IMR-90 (cell line): ENCODE measurements at regions not wholly inside any gene's neighbourhood (a gene's known extent, or its start where the extent isn't known, plus 50 kb on each side); places are given as distances from the start of the nearest gene placed in this dataset.

Experiments
- ATAC-seq: fragments of 200-7000 bp; cut with Tn5 transposase; 2 replicates; pipeline ENCODE4 v1.9.1; 2020; ENCODE audit warnings: low read depth, mild to moderate bottlenecking, moderate library complexity
- BruUV-seq: library from RNA; stranded (reverse); fragments of 400-500 nt; replicated peaks from 2 replicates; lab custom pipeline; 2021; lab: Mats Ljungman, UMichigan
- CTCF ChIA-PET: fragments of 300-600 bp; formaldehyde crosslinking; extraction: SDS; loops from one replicate; lab custom pipeline; 2021; ENCODE audit warnings: antibody characterized with exemption; lab: Yijun Ruan, JAX
- POLR2A ChIA-PET: fragments of 300-600 bp; sonication (Branson Sonifier 250); formaldehyde crosslinking; loops from one replicate; lab custom pipeline; 2022; ENCODE audit warnings: antibody characterized with exemption; ENCODE audit not compliant: unreplicated experiment; lab: Charles Lee
- DNase-seq: peaks from one replicate; pipeline ENCODE4 v3.0.0; 2013
- H2AFZ ChIP-seq: replicated peaks from 2 replicates; pipeline ENCODE3; 2013; ENCODE audit warnings: low read length, mild to moderate bottlenecking; ENCODE audit not compliant: poor library complexity
- H2AK5ac ChIP-seq: 2 replicates; pipeline ENCODE4 v1.6.1; 2013; ENCODE audit warnings: low read depth, low read length, inconsistent platforms
- H2AK9ac ChIP-seq: replicated peaks from 2 replicates; pipeline ENCODE3; 2013; ENCODE audit warnings: mild to moderate bottlenecking, low read depth, low read length, moderate library complexity; ENCODE audit not compliant: poor library complexity
- H2BK120ac ChIP-seq: 2 replicates; pipeline ENCODE4 v1.6.1; 2013; ENCODE audit warnings: low read depth, low read length, inconsistent platforms
- H2BK15ac ChIP-seq: 3 replicates; pipeline ENCODE4 v1.6.1; 2013; ENCODE audit warnings: low read depth, low read length, inconsistent platforms
- H2BK20ac ChIP-seq: 2 replicates; pipeline ENCODE4 v1.6.1; 2013; ENCODE audit warnings: low read depth, mild to moderate bottlenecking, inconsistent platforms, low read length, moderate library complexity
- H2BK5ac ChIP-seq: 2 replicates; pipeline ENCODE4 v1.6.1; 2013; ENCODE audit warnings: mild to moderate bottlenecking, low read depth, low read length, inconsistent platforms; ENCODE audit not compliant: poor library complexity, severe bottlenecking
- H3K14ac ChIP-seq: replicated peaks from 2 replicates; pipeline ENCODE4 v1.6.1; 2013; ENCODE audit warnings: low read depth, low read length, inconsistent platforms
- H3K18ac ChIP-seq: 2 replicates; pipeline ENCODE4 v1.6.1; 2013; ENCODE audit warnings: low read depth, low read length, control low read depth
- H3K23ac ChIP-seq: 2 replicates; pipeline ENCODE4 v1.6.1; 2013; ENCODE audit warnings: low read depth, low read length, inconsistent platforms
- H3K27ac ChIP-seq: 2 replicates; pipeline ENCODE4 v1.5.1; 2013; ENCODE audit warnings: mild to moderate bottlenecking, control low read depth, low read length; ENCODE audit not compliant: insufficient read depth
- H3K27me3 ChIP-seq: 2 replicates; pipeline ENCODE4 v1.6.1; 2013; ENCODE audit warnings: low read length; ENCODE audit not compliant: control insufficient read depth, insufficient read depth
- H3K36me3 ChIP-seq: 2 replicates; pipeline ENCODE4 v1.6.1; 2013; ENCODE audit warnings: low read length, mixed read lengths; ENCODE audit not compliant: control insufficient read depth, insufficient read depth
- H3K4ac ChIP-seq: 2 replicates; pipeline ENCODE4 v1.6.1; 2013; ENCODE audit warnings: low read depth, low read length, inconsistent platforms
- H3K4me1 ChIP-seq: 2 replicates; pipeline ENCODE4 v1.6.1; 2013; ENCODE audit warnings: low read length, mixed read lengths; ENCODE audit not compliant: control insufficient read depth, insufficient read depth
- H3K4me2 ChIP-seq: 2 replicates; pipeline ENCODE4 v1.6.1; 2013; ENCODE audit warnings: low read depth, mild to moderate bottlenecking, control low read depth, low read length, moderate library complexity
- H3K4me3 ChIP-seq: 2 replicates; pipeline ENCODE4 v1.5.1; 2013; ENCODE audit warnings: low read depth, mild to moderate bottlenecking, control low read depth, low read length, moderate library complexity; ENCODE audit not compliant: insufficient read depth
- H3K56ac ChIP-seq: 2 replicates; pipeline ENCODE4 v1.6.1; 2013; ENCODE audit warnings: low read length, inconsistent platforms; ENCODE audit not compliant: insufficient read depth; ENCODE audit errors: extremely low read depth
- H3K79me1 ChIP-seq, 2 experiments: 2 replicates each; pipeline ENCODE4 v1.6.1; 2013; ENCODE audit warnings: low read length in 2 of 2, inconsistent platforms in 1 of 2, low read depth in 1 of 2
- H3K9ac ChIP-seq: 2 replicates; pipeline ENCODE4 v1.6.1; 2013; ENCODE audit warnings: low read depth, low read length, control low read depth
- H3K9me1 ChIP-seq: 2 replicates; pipeline ENCODE4 v1.6.1; 2013; ENCODE audit warnings: low read length, inconsistent platforms; ENCODE audit not compliant: insufficient read depth
- H3K9me3 ChIP-seq: 2 replicates; pipeline ENCODE4 v1.6.1; 2013; ENCODE audit warnings: low read length; ENCODE audit not compliant: control insufficient read depth, insufficient read depth
- H4K20me1 ChIP-seq: 2 replicates; pipeline ENCODE4 v1.6.1; 2013; ENCODE audit warnings: low read length, inconsistent platforms; ENCODE audit not compliant: insufficient read depth
- H4K5ac ChIP-seq: 2 replicates; pipeline ENCODE4 v1.6.1; 2013; ENCODE audit warnings: mild to moderate bottlenecking, low read depth, low read length, control low read depth
- H4K8ac ChIP-seq, 2 experiments: 2 replicates each; pipeline ENCODE4 v1.6.1; 2013; ENCODE audit warnings: low read depth in 2 of 2, low read length in 2 of 2, control low read depth in 1 of 2, inconsistent platforms in 1 of 2
- H4K91ac ChIP-seq: 2 replicates; pipeline ENCODE4 v1.6.1; 2013; ENCODE audit warnings: low read depth, low read length, inconsistent platforms; ENCODE audit not compliant: insufficient read depth
- BHLHE40 ChIP-seq: fragments of 150-350 bp; IDR thresholded peaks from 2 replicates; pipeline ENCODE4 v1.6.1; 2016; ENCODE audit warnings: mild to moderate bottlenecking, low read depth, low read length
- CEBPB ChIP-seq: IDR thresholded peaks from 2 replicates; pipeline ENCODE4 v1.6.1; 2012; ENCODE audit warnings: low read depth, low read length, improper control_type of control experiment
- MAFK ChIP-seq: IDR thresholded peaks from 2 replicates; pipeline ENCODE4 v1.6.1; 2012; ENCODE audit warnings: low read depth, low read length, improper control_type of control experiment
- MXI1 ChIP-seq: IDR thresholded peaks from 2 replicates; pipeline ENCODE4 v1.6.1; 2012; ENCODE audit warnings: low read depth, mild to moderate bottlenecking, low read length, moderate library complexity, borderline replicate concordance
- NFE2L2 ChIP-seq: fragments of 150-350 bp; IDR thresholded peaks from 2 replicates; pipeline ENCODE4 v1.6.1; 2016; ENCODE audit warnings: low read depth, mild to moderate bottlenecking, low read length
- RCOR1 ChIP-seq: IDR thresholded peaks from 2 replicates; pipeline ENCODE4 v1.6.1; 2012; ENCODE audit warnings: mild to moderate bottlenecking, low read length, improper control_type of control experiment; ENCODE audit not compliant: insufficient replicate concordance
- RFX5 ChIP-seq: IDR thresholded peaks from 2 replicates; pipeline ENCODE4 v1.8.0; 2012; ENCODE audit warnings: low read depth, mild to moderate bottlenecking, low read length, moderate library complexity
- SMC3 ChIP-seq: fragments of 150-350 bp; IDR thresholded peaks from 2 replicates; pipeline ENCODE4 v1.6.1; 2016; ENCODE audit warnings: low read depth, mild to moderate bottlenecking, antibody characterized with exemption, low read length, moderate library complexity
- WGBS, 2 experiments: methylation state at CpG; one replicate each; pipeline versions ENCODE4 v1.1.5 to v1.1.7; 2013; ENCODE audit warnings: missing lambda C conversion rate in 2 of 2; ENCODE audit not compliant: insufficient read length in 1 of 2; ENCODE audit errors: extremely low coverage in 2 of 2; 5-methylcytosine and 5-hydroxymethylcytosine counted together
- dilution Hi-C: fragments of 300-500 bp; cut with HindIII; formaldehyde crosslinking; loops from one replicate; pipeline ENCODE4 v1.14.3; 2018; ENCODE audit warnings: low sequenced_read_pairs; ENCODE audit not compliant: unreplicated experiment
- in situ Hi-C: fragments of 300-500 bp; cut with MboI; formaldehyde crosslinking; loops from 3 replicates; pipeline ENCODE4 v1.14.3; 2019; ENCODE audit warnings: low sequenced_read_pairs, inconsistent platforms, mixed read lengths
- intact Hi-C: fragments of 100-400 bp; cut with micrococcal nuclease; formaldehyde crosslinking; loops from 2 replicates; pipeline ENCODE4 v1.10.0; 2022
- TF ChIP-seq, protein P1 (sequence below): fragments of 150-350 bp; IDR thresholded peaks from 2 replicates; pipeline ENCODE4 v1.6.1; 2016; ENCODE audit warnings: low read depth, mild to moderate bottlenecking, low read length, moderate library complexity, borderline replicate concordance
- TF ChIP-seq, protein P2 (sequence below): conservative IDR thresholded peaks from 2 replicates; pipeline ENCODE4 v1.5.1; 2012; ENCODE audit warnings: mild to moderate bottlenecking, low read depth, low read length, improper control_type of control experiment

DNA sequence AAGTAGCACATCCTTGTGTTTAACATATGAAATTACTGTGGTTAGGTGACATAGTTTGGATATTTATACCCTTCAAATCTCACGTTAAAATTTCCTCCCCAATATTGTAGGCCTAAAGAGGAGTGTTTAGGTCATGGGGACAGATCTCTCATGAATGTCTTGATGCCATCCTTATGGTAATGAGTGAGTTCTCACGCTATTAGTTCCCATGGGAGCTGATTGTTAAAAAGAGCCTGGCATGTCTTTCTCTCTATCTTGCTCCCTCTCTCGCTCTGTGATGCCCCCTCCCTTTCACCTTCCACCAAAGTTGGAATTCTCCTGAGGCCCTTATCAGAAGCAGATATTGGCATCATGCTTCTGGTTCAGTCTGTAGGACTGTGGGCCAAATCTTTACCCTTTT lies 660.1 kb downstream of the ADCYAP1 start:
- H3K4me2 ChIP-seq: no peak overlapping the region
- no peak overlapping the region for H3K23ac ChIP-seq
- H3K18ac ChIP-seq: no peak overlapping the region
- H3K56ac ChIP-seq: no peak overlapping the region
- no peak overlapping the region for H2AFZ ChIP-seq
- H3K4me1 ChIP-seq: no peaks in the 10 kb centered on the region
- no peaks in the 10 kb centered on the region for H3K79me1 ChIP-seq
- H3K4ac ChIP-seq: no peak overlapping the region
- no peaks in the 10 kb centered on the region for H4K20me1 ChIP-seq
- dilution Hi-C loops: no loop called here
- H3K36me3 ChIP-seq: no peaks in the 10 kb centered on the region
- H2BK5ac ChIP-seq: no peak overlapping the region
- H2BK15ac ChIP-seq: no peak overlapping the region
- no peak overlapping the region for H4K91ac ChIP-seq
- no peak overlapping the region for H2AK9ac ChIP-seq
- H3K4me3 ChIP-seq: no peak overlapping the region
- H4K8ac ChIP-seq: no peak overlapping the region
- in situ Hi-C loops: no loop called here
- ATAC-seq (no peak), DNase-seq (no peak)
- ChIA-PET CTCF (no interaction called here), POLR2A (no interaction called here)
- H2BK20ac ChIP-seq: no peak overlapping the region
- no peak overlapping the region for H3K27ac ChIP-seq
- BruUV-seq: no TSS peak
- H2BK120ac ChIP-seq: no peak overlapping the region
- peaks cover 8% of the 10 kb centered on the region for H3K9me3 ChIP-seq
- no peaks in the 10 kb centered on the region for H3K27me3 ChIP-seq
- TF ChIP-seq, protein P1, sequence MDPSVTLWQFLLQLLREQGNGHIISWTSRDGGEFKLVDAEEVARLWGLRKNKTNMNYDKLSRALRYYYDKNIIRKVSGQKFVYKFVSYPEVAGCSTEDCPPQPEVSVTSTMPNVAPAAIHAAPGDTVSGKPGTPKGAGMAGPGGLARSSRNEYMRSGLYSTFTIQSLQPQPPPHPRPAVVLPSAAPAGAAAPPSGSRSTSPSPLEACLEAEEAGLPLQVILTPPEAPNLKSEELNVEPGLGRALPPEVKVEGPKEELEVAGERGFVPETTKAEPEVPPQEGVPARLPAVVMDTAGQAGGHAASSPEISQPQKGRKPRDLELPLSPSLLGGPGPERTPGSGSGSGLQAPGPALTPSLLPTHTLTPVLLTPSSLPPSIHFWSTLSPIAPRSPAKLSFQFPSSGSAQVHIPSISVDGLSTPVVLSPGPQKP: no peak
- TF ChIP-seq RCOR1 (no peak), NFE2L2 (no peak), MXI1 (no peak), BHLHE40 (no peak), RFX5 (no peak), CEBPB (no peak), SMC3 (no peak), MAFK (no peak)
- TF ChIP-seq, protein P2, sequence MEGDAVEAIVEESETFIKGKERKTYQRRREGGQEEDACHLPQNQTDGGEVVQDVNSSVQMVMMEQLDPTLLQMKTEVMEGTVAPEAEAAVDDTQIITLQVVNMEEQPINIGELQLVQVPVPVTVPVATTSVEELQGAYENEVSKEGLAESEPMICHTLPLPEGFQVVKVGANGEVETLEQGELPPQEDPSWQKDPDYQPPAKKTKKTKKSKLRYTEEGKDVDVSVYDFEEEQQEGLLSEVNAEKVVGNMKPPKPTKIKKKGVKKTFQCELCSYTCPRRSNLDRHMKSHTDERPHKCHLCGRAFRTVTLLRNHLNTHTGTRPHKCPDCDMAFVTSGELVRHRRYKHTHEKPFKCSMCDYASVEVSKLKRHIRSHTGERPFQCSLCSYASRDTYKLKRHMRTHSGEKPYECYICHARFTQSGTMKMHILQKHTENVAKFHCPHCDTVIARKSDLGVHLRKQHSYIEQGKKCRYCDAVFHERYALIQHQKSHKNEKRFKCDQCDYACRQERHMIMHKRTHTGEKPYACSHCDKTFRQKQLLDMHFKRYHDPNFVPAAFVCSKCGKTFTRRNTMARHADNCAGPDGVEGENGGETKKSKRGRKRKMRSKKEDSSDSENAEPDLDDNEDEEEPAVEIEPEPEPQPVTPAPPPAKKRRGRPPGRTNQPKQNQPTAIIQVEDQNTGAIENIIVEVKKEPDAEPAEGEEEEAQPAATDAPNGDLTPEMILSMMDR: no peak
- no peaks in the 10 kb centered on the region for H3K9me1 ChIP-seq
- H2AK5ac ChIP-seq: no peak overlapping the region
- H3K14ac ChIP-seq: no peak overlapping the region
- no peak overlapping the region for H4K5ac ChIP-seq
- intact Hi-C loops: no loop called here
- H3K9ac ChIP-seq: no peak overlapping the region
- no CpG with 5 or more reads among the region's 3 CpGs for WGBS, 2 experiments
